IgD-negative memory B cell (primary cell): ENCODE measurements at regions not wholly inside any gene's neighbourhood (a gene's known extent, or its start where the extent isn't known, plus 50 kb on each side); places are given as distances from the start of the nearest gene placed in this dataset.
"Not testable (repeated sequence)": the region's sequence is repeated elsewhere in the genome, so short reads cannot be mapped to it uniquely, and the experiment has no call there.

Experiments used
- H3K27ac Mint-ChIP-seq, 3 donors: one replicate each; pipeline ENCODE4 v1.8.0; 2020 to 2022; ENCODE audit warnings: mild to moderate bottlenecking in 3 of 3, mixed read lengths in 3 of 3, moderate library complexity in 1 of 3
- H3K27me3 Mint-ChIP-seq: one replicate; pipeline ENCODE4 v1.8.0; 2021; ENCODE audit warnings: mixed read lengths
- H3K36me3 Mint-ChIP-seq: one replicate; pipeline ENCODE4 v1.8.0; 2020; ENCODE audit warnings: mild to moderate bottlenecking, mixed read lengths
- H3K4me1 Mint-ChIP-seq, 3 donors: one replicate each; pipeline ENCODE4 v1.8.0; 2020 to 2022; ENCODE audit warnings: mixed read lengths in 3 of 3, mild to moderate bottlenecking in 1 of 3
- H3K4me3 Mint-ChIP-seq, 4 donors: one replicate each; pipeline ENCODE4 v1.8.0; 2020 to 2022; ENCODE audit warnings: mild to moderate bottlenecking in 4 of 4, mixed read lengths in 4 of 4, moderate library complexity in 3 of 4
- H3K9me3 Mint-ChIP-seq, 3 donors: one replicate each; pipeline ENCODE4 v1.8.0; 2020 to 2021; ENCODE audit warnings: mixed read lengths in 3 of 3, mild to moderate bottlenecking in 1 of 3

DNA sequence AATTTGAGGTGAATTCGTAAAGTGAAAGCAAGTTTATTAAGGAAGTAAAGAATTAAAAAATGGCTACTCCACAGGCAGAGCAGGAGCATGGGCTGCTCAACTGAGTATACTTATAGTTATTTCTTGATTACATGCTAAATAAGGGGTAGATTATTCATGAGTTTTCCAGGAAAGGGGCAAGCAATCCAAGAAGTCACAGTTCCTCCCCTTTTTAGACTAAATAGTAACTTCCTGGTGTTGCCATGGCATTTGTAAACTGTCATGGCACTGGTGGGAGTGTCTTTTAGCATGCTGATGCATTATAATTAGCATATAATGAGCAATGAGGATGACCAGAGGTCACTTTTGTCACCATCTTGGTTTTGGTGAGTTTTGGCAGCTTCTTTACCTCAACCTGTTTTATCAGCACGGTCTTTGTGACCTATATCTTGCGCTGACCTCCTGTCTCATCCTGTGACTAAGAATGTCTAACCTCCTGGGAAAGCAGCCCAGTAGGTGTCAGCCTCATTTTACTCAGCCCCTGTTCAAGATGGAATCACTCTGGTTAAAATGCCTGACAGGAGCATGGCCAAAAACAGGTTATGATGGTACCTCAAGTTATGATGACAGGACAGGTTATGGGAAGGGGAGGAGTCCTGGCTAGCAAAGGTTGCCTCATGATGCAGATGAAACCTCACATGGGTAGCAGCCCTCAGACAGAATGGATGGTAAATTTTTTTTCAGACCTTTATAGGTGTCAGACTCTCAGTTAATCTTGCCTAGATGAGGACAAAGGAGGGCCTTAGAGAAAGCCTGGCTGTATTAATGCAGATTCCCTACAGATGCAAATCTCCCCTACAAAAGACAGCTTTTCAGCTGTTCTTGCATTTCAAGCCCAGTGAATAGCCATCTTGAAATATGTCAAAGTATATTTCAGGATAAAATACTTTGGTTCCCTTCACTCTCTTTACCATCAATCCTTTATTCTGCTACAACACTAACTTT lies 49.7 kb downstream of the SIPA1L2 start:
- Mint-ChIP-seq H3K27me3 (peaks cover 1% of the 10 kb centered on the region), H3K27ac (peak overlapping the region in 1 of 3 donors; percentile 38), H3K4me3 (peak overlapping the region in 1 of 4 donors; percentile 29), H3K4me1 (peaks cover 0 to 11% (median 4%) of the 10 kb centered on the region in 3 donors), H3K9me3 (peaks cover 0 to 4% (median 3%) of the 10 kb centered on the region in 3 donors), H3K36me3 (no peaks in the 10 kb centered on the region)

DNA sequence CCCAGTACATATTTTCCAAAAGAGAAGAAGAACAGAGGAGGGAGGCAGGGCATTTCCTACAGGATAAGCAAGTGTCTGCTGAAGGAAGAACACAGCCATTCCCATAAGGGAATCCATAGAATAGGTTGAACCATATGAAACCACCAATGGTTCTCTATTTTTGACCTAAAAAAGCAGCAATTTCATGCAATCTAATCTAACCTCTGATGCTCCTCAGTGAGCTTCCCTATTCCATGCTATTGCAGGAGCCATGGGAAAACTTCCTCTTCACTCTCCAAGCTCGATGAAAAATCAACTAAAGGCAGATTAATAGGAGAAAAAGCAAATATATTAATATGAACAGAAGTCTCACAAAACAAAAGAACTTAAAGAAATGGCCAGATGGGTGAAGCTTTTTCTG lies 50.5 kb downstream of the SIPA1L2 start:
- Mint-ChIP-seq H3K4me1 (peaks cover 0 to 11% (median 4%) of the 10 kb centered on the region in 3 donors), H3K4me3 (no peak overlapping the region), H3K27ac (peak overlapping the region in 1 of 3 donors; percentile 38), H3K36me3 (no peaks in the 10 kb centered on the region), H3K27me3 (peaks cover 1% of the 10 kb centered on the region), H3K9me3 (peaks cover 0 to 4% (median 3%) of the 10 kb centered on the region in 3 donors)

DNA sequence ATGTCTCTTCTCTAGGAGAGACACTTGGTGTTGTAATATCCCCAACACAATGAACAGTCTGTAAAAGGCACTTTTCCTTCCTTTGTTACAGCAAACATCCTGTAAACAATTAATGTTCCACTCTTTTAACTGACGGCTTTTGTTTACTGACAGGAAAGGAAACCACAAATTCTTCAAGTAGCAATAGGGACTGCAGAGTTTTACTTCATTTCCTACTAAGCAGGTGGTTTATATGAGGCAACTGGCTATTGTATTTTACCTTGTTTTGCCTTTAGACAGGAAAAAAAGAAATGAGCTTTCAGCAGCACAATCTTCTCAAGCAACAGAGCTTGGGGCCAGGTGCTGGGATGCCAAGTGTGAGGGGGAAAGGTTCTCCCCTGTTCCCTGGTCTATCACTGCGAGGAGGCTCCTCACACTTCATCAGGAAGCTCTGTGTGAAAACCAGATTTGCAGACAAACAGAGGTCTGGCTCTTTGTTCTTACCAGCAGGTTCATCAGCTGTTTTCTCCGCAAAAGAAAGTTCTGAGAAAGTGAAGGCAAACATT lies 51.2 kb downstream of the SIPA1L2 start:
- H3K4me1 Mint-ChIP-seq, result peaks cover 0 to 11% (median 4%) of the 10 kb centered on the region in 3 donors
- peaks cover 1% of the 10 kb centered on the region for H3K27me3 Mint-ChIP-seq
- H3K36me3 Mint-ChIP-seq, result no peaks in the 10 kb centered on the region
- H3K4me3 Mint-ChIP-seq, result peak overlapping the region in 2 of 4 donors; percentile 63 to 72
- H3K27ac Mint-ChIP-seq, result peak overlapping the region in 1 of 3 donors; percentile 38
- peaks cover 0 to 4% (median 3%) of the 10 kb centered on the region in 3 donors for H3K9me3 Mint-ChIP-seq

DNA sequence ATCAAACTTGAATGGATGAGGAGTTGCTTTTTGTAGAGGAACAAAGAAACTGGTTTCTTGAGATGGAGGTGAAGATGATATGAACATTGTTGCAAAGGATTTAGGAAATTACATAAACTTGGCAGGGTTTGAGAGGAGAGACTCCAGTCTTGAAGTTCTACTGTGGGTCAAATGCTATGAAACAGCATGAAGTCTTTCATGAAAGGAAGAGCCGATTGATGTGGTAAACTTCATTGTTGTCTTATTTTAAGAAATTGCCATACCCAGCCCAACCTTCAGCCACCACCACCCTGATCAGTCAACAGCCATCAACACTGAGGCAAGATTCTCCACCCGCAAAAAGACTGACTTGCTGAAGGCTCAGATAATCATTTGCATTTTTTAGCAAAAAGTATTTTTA lies 52.2 kb downstream of the SIPA1L2 start:
- H3K27me3 Mint-ChIP-seq, result peaks cover 1% of the 10 kb centered on the region
- H3K4me1 Mint-ChIP-seq, result peaks cover 0 to 11% (median 4%) of the 10 kb centered on the region in 3 donors
- H3K36me3 Mint-ChIP-seq, result no peaks in the 10 kb centered on the region
- H3K4me3 Mint-ChIP-seq, result no peak overlapping the region
- H3K9me3 Mint-ChIP-seq, result peaks cover 0 to 4% (median 3%) of the 10 kb centered on the region in 3 donors
- no peak overlapping the region for H3K27ac Mint-ChIP-seq

DNA sequence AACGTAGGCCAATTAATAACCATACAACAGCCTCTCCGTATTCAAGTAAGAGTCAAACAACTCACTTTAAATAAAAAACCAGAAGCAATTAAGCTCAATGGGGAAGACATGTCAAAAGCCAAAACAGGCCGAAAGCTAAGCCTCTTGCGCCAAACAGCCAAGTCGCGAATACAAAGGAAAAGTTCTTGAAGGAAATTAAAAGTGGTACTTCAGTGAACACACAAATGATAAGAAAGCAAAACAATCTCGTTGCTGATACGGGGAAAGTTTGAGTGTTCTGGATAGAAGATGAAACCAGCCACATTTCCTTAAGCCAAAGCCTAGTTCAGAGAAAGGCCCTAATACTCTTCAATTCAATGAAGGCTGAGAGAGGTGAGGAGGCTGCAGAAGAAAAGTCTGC lies 53.4 kb downstream of the SIPA1L2 start:
- Mint-ChIP-seq H3K27me3 (peaks cover 1% of the 10 kb centered on the region), H3K27ac (no peak overlapping the region)

DNA sequence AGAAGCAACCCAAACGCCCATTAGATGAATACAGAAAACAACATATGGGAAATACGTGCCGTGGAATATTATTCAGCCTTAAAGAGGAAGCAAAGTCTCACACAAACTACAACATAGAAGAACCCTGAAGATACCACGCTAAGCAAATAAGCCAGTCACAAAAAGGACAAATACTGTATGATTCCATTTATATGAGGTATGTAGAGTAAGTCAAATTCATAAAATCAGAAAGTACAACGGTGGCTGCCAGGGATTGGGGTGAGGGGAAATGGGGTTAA lies 54.2 kb downstream of the SIPA1L2 start:
- H3K4me1 Mint-ChIP-seq, result peaks cover 0 to 13% (median 4%) of the 10 kb centered on the region in 3 donors
- no peaks in the 10 kb centered on the region for H3K27me3 Mint-ChIP-seq
- H3K9me3 Mint-ChIP-seq, result peaks cover 3 to 4% (median 3%) of the 10 kb centered on the region in 3 donors
- no peak overlapping the region for H3K27ac Mint-ChIP-seq
- H3K4me3 Mint-ChIP-seq, result no peak overlapping the region
- peaks cover 3% of the 10 kb centered on the region for H3K36me3 Mint-ChIP-seq

More for the DNA sequence above, 53.4 kb downstream of the SIPA1L2 start:
- Mint-ChIP-seq H3K36me3 (no peaks in the 10 kb centered on the region), H3K4me3 (no peak overlapping the region), H3K4me1 (peaks cover 0 to 13% (median 4%) of the 10 kb centered on the region in 3 donors), H3K9me3 (peaks cover 3 to 4% (median 3%) of the 10 kb centered on the region in 3 donors)

DNA sequence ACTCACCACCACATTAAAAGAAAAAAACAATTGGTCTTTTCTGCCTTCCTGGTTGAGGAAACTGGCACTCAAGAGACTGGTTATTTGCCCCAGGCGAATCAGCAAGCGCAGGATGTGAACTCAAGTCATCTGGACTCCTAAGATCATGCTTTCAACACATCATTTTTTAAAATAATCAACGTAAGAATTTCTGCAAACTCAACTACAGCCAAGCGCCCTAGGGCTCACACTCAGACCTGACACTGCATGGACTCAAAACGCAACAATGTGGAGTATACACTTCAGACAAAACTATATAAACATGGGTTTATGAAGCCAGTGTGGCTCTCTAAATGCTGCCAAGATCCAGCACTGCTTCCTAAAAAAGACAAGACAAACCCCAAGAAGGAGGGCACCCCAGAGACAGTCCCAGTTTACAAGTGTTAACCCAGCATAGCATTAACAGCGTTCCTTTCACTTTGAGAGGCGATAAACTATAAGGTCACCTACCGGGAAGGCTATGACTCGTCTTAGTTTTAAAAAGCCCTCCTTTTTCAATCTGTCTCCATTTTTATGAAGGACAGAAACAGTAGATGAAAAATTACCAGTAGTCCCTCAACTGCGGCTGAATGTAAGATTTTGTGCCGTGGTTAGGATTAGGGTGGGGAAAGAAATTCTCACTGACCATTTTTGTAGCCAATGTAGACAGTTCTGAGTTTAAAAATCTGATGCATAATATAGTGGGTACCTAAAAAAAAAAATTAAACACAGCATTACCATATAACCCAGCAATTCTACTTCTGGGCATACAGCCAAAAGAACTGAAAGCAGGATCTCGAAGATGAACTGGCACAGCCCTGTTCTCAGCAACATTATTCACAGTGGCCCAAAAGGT lies 54.8 kb downstream of the SIPA1L2 start:
- Mint-ChIP-seq H3K4me1 (peaks cover 0 to 13% (median 4%) of the 10 kb centered on the region in 3 donors), H3K27ac (no peak overlapping the region), H3K9me3 (peaks cover 3 to 4% (median 3%) of the 10 kb centered on the region in 3 donors), H3K36me3 (peaks cover 3% of the 10 kb centered on the region), H3K27me3 (no peaks in the 10 kb centered on the region), H3K4me3 (no peak overlapping the region)

DNA sequence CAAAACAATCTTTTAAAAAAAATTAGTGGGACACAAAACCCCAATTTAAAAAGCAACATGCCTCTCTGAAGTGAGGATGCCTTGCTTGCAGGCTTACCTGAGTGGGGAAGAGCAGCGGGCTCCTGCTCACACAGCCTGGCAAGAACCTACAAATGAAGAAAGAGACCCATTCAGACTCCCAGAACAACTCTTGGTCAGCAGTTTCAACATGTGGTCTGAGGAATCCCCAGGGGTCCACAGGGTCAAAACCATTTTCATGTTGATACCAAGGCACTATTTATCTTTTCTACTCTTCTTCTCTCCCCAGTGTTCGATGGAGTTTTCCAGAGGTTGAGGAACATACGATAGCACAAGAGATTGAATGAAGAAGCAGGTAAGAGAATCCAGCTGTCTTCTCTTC lies 55.9 kb downstream of the SIPA1L2 start:
- Mint-ChIP-seq H3K27me3 (no peaks in the 10 kb centered on the region), H3K9me3 (peaks cover 3 to 4% (median 3%) of the 10 kb centered on the region in 3 donors), H3K36me3 (peaks cover 3% of the 10 kb centered on the region), H3K4me1 (peaks cover 0 to 12% (median 0%) of the 10 kb centered on the region in 3 donors), H3K4me3 (no peak overlapping the region), H3K27ac (no peak overlapping the region)

DNA sequence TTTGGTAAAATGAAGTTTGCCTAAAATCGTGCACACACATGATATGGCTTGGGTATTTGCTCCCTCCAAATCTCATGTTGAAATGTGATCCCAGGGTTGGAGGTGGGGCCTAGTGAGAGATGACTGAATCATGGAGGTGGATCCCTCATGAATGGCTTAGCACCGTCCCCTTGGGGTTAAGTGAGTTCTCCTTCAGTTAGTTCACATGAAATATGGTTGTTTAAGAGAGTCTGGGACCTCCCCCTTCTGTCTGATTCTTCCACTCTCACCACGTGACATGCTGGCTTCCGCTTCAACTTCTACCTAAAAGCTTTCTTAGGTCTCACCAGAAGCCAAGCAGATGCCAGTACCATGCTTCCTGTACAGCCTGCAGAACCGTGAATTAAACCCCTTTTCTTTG lies 58.4 kb downstream of the SIPA1L2 start:
- H3K4me1 Mint-ChIP-seq, result peaks cover 0 to 2% (median 0%) of the 10 kb centered on the region in 3 donors

DNA sequence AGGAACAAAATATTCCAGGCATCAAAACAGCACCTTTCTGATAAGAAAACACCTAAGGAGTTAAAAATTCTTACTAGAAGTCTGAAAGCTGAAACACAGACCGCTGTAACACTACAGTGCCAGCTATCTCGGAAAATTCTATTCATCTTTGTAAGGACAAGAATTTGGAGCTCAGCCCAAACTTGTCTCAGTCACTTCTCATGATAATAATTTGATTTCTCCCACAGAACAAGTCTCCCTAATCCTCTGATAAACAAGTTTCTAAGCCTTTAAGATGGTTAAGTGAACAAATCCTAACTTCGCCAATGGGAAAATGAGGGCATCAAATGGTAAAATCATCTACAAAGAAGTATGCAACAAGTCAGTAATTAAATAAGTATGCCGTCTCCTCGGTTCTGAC lies 59.9 kb downstream of the SIPA1L2 start:
- Mint-ChIP-seq H3K27ac (no peak overlapping the region), H3K9me3 (peaks cover 0 to 3% (median 0%) of the 10 kb centered on the region in 3 donors), H3K36me3 (peaks cover 3% of the 10 kb centered on the region), H3K4me1 (peaks cover 0 to 2% (median 0%) of the 10 kb centered on the region in 3 donors), H3K4me3 (no peak overlapping the region), H3K27me3 (peaks cover 3% of the 10 kb centered on the region)

More for the DNA sequence above, 58.4 kb downstream of the SIPA1L2 start:
- peaks cover 3% of the 10 kb centered on the region for H3K36me3 Mint-ChIP-seq
- peaks cover 3 to 4% (median 3%) of the 10 kb centered on the region in 3 donors for H3K9me3 Mint-ChIP-seq
- H3K27me3 Mint-ChIP-seq, result no peaks in the 10 kb centered on the region
- no peak overlapping the region for H3K27ac Mint-ChIP-seq
- H3K4me3 Mint-ChIP-seq, result no peak overlapping the region

DNA sequence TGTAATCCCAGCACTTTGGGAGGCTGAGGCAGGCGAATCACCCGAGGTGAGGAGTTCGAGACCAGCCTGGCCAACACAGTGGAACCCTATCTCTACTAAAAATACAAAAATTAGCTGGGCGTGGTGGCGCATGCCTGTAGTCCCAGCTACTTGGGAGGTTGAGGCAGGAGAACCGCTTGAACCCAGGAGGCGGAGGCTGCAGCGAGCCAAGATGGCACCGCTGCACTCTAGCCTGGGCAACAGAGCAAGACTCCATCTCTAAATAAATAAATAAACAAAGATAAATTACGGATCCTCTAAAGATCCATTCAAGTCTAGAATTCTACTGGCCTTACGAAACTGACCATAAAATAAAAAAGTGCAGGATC lies 60.4 kb downstream of the SIPA1L2 start:
- H3K27ac Mint-ChIP-seq, H3K4me1 Mint-ChIP-seq, H3K9me3 Mint-ChIP-seq, H3K36me3 Mint-ChIP-seq, H3K4me3 Mint-ChIP-seq, H3K27me3 Mint-ChIP-seq: not testable (repeated sequence)

DNA sequence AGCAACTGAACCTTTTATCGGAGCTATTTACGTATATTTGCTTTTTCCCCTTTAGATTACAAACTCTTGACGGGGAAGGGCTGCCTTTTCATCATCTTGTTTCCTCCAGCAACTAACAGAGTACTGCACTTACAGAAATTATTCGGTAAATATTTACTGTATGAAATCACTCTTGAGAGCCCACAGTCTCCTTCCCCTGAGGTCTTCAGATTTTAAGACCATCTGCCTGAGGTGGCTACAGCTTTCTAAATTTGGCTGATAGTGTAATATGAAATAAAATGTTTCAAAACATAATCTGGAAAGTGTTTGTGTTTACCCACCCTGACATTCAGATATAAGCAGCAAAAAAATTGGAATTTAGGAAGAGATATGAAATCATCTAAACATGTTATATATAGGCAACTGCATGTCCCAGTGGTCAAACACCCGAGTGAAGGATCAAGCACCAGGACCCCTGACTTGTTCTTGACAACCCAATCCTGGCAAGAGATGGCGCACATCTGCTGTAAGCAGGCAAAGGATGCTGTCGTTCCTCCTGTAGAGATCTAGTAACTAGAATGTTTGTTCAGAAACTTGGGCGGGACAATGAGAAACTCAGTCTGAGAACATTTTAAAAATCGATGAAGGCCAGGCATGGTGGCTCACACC lies 60.9 kb downstream of the SIPA1L2 start:
- Mint-ChIP-seq H3K4me3 (no peak overlapping the region), H3K4me1 (peaks cover 0 to 2% (median 0%) of the 10 kb centered on the region in 3 donors), H3K27me3 (peaks cover 4% of the 10 kb centered on the region), H3K36me3 (peaks cover 3% of the 10 kb centered on the region), H3K9me3 (peaks cover 0 to 3% (median 0%) of the 10 kb centered on the region in 3 donors), H3K27ac (no peak overlapping the region)

DNA sequence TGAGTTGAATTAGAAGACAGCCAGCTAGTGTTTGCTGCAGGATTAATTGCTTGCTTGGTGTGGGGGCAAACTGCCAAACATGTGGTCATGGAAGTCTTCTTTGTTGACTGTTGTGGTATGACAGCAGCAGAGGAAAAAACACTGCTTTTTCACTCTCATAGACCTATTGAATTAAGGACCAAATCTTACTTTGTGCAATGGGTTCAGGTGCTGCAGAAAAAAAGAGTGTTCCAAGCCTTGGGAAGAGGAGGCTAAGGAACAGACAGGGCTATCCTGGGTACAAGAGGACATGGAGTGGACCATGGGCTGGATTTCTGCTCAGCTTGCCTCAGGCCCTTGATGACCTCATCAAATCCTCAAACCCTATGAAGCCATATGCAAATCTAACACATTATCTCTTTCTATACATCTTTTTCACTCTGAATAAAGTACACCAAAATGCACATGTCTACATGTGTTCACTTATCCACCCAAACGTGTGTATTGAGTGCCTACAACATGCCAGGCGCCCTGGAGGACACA lies 61.5 kb downstream of the SIPA1L2 start:
- Mint-ChIP-seq H3K27me3 (peaks cover 4% of the 10 kb centered on the region), H3K36me3 (peaks cover 3% of the 10 kb centered on the region), H3K4me1 (peaks cover 0 to 2% (median 0%) of the 10 kb centered on the region in 3 donors), H3K4me3 (no peak overlapping the region), H3K27ac (no peak overlapping the region), H3K9me3 (peaks cover 0 to 3% (median 0%) of the 10 kb centered on the region in 3 donors)

DNA sequence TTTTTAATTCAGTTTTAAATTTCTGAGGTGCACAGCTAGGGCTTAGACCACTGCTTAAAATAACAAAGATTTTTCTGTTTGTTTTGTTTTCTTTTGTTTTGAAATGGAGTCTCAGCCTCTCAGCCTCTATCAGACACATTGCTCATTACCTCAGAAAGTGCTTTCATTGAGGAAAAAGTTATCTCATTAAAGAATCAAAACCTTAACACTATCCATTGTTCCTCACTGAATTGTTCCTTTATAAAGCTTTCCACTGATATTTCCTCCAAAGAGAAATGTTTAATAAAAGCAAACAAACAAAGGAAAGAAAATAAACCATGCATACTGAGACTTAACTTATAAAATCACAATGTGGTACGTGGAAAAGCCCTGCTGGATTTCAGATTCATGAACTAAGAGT lies 63.8 kb downstream of the SIPA1L2 start:
- H3K27me3 Mint-ChIP-seq, result peaks cover 4% of the 10 kb centered on the region
- H3K36me3 Mint-ChIP-seq, result peaks cover 3% of the 10 kb centered on the region
- H3K9me3 Mint-ChIP-seq, result no peaks in the 10 kb centered on the region
- no peak overlapping the region for H3K27ac Mint-ChIP-seq
- H3K4me3 Mint-ChIP-seq, result no peak overlapping the region
- H3K4me1 Mint-ChIP-seq, result no peaks in the 10 kb centered on the region
